Panc1 (cell line): ENCODE measurements at regions not wholly inside any gene's neighbourhood (a gene's known extent, or its start where the extent isn't known, plus 50 kb on each side); places are given as distances from the start of the nearest gene placed in this dataset.
"Not testable (repeated sequence)": the region's sequence is repeated elsewhere in the genome, so short reads cannot be mapped to it uniquely, and the experiment has no call there.

ENCODE experiments used
- ATAC-seq: fragments of 200-7000 bp; cut with Tn5 transposase; 2 replicates; pipeline ENCODE4 v1.9.1; 2020; ENCODE audit warnings: mild to moderate bottlenecking, moderate library complexity
- BruUV-seq: library from RNA; stranded (reverse); fragments of 400-500 nt; replicated peaks from 2 replicates; lab custom pipeline; 2021; lab: Mats Ljungman, UMichigan
- CTCF ChIA-PET: fragments of 300-600 bp; sonication (Branson Sonifier 250); formaldehyde crosslinking; loops from one replicate; lab custom pipeline; 2022; ENCODE audit warnings: antibody characterized with exemption; lab: Charles Lee
- POLR2A ChIA-PET: fragments of 300-600 bp; sonication (Branson Sonifier 250); formaldehyde crosslinking; loops from one replicate; lab custom pipeline; 2022; ENCODE audit warnings: antibody characterized with exemption; lab: Charles Lee
- DNase-seq: peaks from one replicate; pipeline ENCODE4 v3.0.0-alpha.2; 2010; ENCODE audit warnings: low read depth, low spot score
- H3K27ac ChIP-seq: 2 replicates; pipeline ENCODE4 v1.5.1; 2011; ENCODE audit warnings: mild to moderate bottlenecking, low read length, inconsistent platforms
- H3K27me3 ChIP-seq: fragments of 200-500 bp; sonication (Bioruptor generic); 2 replicates; pipeline ENCODE4 v1.6.0; 2014; ENCODE audit warnings: low read length, inconsistent platforms; ENCODE audit not compliant: control insufficient read depth, insufficient read depth
- H3K36me3 ChIP-seq: fragments of 200-500 bp; sonication (Bioruptor generic); 2 replicates; pipeline ENCODE4 v1.5.1; 2014; ENCODE audit warnings: inconsistent platforms, mild to moderate bottlenecking, low read length, moderate library complexity; ENCODE audit not compliant: control insufficient read depth, insufficient read depth
- H3K4me1 ChIP-seq: 2 replicates; pipeline ENCODE4 v1.5.1; 2011; ENCODE audit warnings: inconsistent platforms, mild to moderate bottlenecking, low read length, moderate library complexity; ENCODE audit not compliant: control insufficient read depth, insufficient read depth
- H3K4me3 ChIP-seq, 2 experiments: 2 replicates each; pipeline ENCODE4 v1.5.1; 2011 to 2012; ENCODE audit warnings: low read depth in 2 of 2, low read length in 2 of 2, mild to moderate bottlenecking in 2 of 2, inconsistent platforms in 1 of 2, moderate library complexity in 1 of 2
- H3K9me3 ChIP-seq: fragments of 200-500 bp; sonication (Bioruptor generic); 2 replicates; pipeline ENCODE4 v1.5.1; 2014; ENCODE audit warnings: low read depth, mild to moderate bottlenecking, inconsistent platforms, low read length, moderate library complexity; ENCODE audit not compliant: control insufficient read depth, insufficient read depth
- CTCF ChIP-seq: fragments of 450-650 bp; IDR thresholded peaks from 2 replicates; pipeline ENCODE4 v1.5.1; 2017; ENCODE audit warnings: mild to moderate bottlenecking
- POLR2AphosphoS5 ChIP-seq: IDR thresholded peaks from 2 replicates; pipeline ENCODE4 v1.6.1; 2012; ENCODE audit warnings: mild to moderate bottlenecking, low read depth, low read length, moderate library complexity
- SIN3A ChIP-seq: IDR thresholded peaks from 2 replicates; pipeline ENCODE4 v1.6.1; 2012; ENCODE audit warnings: low read depth, mild to moderate bottlenecking, low read length, moderate library complexity, borderline replicate concordance; ENCODE audit not compliant: insufficient read depth
- TCF7L2 ChIP-seq: IDR thresholded peaks from 2 replicates; pipeline ENCODE4 v1.6.1; 2011; ENCODE audit warnings: mild to moderate bottlenecking, low read depth, low read length, inconsistent platforms
- in situ Hi-C: cut with HindIII; loops from 2 replicates; pipeline ENCODE4 v1.10.0; 2016; ENCODE audit warnings: low sequenced_read_pairs, low pct_unique_long_range_greater_than_20kb
- intact Hi-C: fragments of 100-400 bp; cut with micrococcal nuclease; formaldehyde crosslinking; loops from one replicate; pipeline ENCODE4 v1.10.0; 2022; ENCODE audit not compliant: unreplicated experiment
- TF ChIP-seq, protein P1 (sequence below), 2 experiments: IDR thresholded peaks; 2 replicates each; pipeline ENCODE4 v1.6.1; 2011 to 2012; ENCODE audit warnings: low read depth in 2 of 2, control low read depth in 1 of 2, low read length in 1 of 2, mild to moderate bottlenecking in 1 of 2, moderate library complexity in 1 of 2; ENCODE audit not compliant: insufficient read depth in 1 of 2

DNA sequence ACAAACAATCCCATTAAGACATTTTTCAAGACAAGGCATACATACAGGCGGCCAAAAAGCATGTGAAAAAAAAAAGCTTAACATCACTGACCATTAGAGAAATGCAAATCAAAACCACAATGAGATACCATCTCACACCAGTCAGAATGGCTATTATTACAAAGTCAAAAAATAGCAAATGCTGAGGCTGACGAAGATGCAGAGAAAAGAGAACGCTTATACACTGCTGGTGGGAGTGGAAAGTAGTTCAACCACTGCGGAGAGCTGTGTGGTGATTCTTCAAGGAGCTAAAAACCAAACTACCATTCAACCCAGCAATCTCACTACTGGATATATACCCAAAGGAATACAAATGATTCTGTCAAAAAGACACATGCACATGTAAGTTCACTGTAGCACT, 216.7 kb downstream of the FOXG1 start:
- Histone ChIP-seq H3K4me3 (no peak overlapping the region), H3K27ac (no peak overlapping the region), H3K4me1 (no peaks in the 10 kb centered on the region), H3K36me3 (no peaks in the 10 kb centered on the region), H3K27me3 (no peaks in the 10 kb centered on the region), H3K9me3 (no peaks in the 10 kb centered on the region)
- intact Hi-C loops (no loop called here), in situ Hi-C loops (no loop called here)
- ATAC-seq (no peak), DNase-seq (no peak)
- TF ChIP-seq, protein P1, sequence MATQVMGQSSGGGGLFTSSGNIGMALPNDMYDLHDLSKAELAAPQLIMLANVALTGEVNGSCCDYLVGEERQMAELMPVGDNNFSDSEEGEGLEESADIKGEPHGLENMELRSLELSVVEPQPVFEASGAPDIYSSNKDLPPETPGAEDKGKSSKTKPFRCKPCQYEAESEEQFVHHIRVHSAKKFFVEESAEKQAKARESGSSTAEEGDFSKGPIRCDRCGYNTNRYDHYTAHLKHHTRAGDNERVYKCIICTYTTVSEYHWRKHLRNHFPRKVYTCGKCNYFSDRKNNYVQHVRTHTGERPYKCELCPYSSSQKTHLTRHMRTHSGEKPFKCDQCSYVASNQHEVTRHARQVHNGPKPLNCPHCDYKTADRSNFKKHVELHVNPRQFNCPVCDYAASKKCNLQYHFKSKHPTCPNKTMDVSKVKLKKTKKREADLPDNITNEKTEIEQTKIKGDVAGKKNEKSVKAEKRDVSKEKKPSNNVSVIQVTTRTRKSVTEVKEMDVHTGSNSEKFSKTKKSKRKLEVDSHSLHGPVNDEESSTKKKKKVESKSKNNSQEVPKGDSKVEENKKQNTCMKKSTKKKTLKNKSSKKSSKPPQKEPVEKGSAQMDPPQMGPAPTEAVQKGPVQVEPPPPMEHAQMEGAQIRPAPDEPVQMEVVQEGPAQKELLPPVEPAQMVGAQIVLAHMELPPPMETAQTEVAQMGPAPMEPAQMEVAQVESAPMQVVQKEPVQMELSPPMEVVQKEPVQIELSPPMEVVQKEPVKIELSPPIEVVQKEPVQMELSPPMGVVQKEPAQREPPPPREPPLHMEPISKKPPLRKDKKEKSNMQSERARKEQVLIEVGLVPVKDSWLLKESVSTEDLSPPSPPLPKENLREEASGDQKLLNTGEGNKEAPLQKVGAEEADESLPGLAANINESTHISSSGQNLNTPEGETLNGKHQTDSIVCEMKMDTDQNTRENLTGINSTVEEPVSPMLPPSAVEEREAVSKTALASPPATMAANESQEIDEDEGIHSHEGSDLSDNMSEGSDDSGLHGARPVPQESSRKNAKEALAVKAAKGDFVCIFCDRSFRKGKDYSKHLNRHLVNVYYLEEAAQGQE (IDR thresholded peaks at IDR 0.05; ENCODE audit: insufficient read depth in 1 of 2, low read depth in 2 of 2, low read length in 1 of 2), result no peak
- TF ChIP-seq CTCF (no peak), POLR2AphosphoS5 (no peak), SIN3A (no peak), TCF7L2 (no peak)
- ChIA-PET CTCF (no interaction called here), POLR2A (no interaction called here)
- BruUV-seq, result no TSS peak

DNA sequence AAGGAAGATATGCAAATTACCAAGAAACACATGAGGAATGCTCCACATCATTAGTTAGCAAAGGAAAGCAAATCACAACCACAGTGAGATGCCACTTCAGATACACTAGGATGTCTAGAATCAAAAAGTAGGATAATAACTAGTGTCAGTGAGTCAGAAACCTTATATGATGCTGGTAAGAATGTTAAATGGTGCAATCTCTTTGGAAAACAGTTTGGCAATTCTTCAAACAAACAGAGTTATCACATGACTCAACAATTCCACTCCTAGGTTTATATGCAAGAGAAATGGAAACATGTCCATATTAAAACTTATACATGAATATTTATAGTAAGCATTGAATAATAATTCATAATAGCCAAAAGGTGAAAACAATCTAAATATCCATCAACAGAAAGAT, 220.9 kb downstream of the FOXG1 start:
- H3K36me3 ChIP-seq, result no peaks in the 10 kb centered on the region
- intact Hi-C loops (no loop called here), in situ Hi-C loops (no loop called here)
- POLR2A ChIA-PET, result no interaction called here
- H3K4me3 ChIP-seq, result no peak overlapping the region
- H3K27me3 ChIP-seq, result no peaks in the 10 kb centered on the region
- no TSS peak for BruUV-seq
- no peak overlapping the region for H3K27ac ChIP-seq
- TF ChIP-seq, protein P1 (IDR thresholded peaks at IDR 0.05; ENCODE audit: insufficient read depth in 1 of 2, low read depth in 2 of 2, low read length in 1 of 2), result no peak
- no peak for TF ChIP-seq POLR2AphosphoS5
- no peak for TF ChIP-seq SIN3A
- TF ChIP-seq TCF7L2, result no peak
- no peak for TF ChIP-seq CTCF
- no peaks in the 10 kb centered on the region for H3K4me1 ChIP-seq
- CTCF ChIA-PET, result no interaction called here
- no peaks in the 10 kb centered on the region for H3K9me3 ChIP-seq
- ATAC-seq (no peak), DNase-seq (no peak)

DNA sequence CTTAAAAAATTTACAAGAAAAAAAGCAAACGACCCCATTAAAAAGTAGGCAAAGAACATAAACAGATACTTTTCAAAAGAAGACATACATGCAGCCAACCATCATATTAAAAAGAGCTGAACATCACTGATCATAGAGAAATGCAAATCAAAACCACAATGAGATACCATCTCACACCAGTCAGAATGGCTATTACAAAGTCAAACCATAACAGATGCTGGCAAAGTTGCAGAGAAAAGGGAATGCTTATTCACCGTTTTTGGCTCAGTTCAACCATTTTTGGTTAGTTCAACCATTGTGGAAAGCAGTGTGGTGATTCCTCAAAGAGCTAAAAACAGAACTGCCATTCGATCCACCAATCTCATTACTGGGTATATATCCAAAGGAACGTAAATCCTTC, 230.6 kb downstream of the FOXG1 start:
- DNase-seq, H3K36me3 ChIP-seq, POLR2A ChIA-PET, intact Hi-C loops, CTCF ChIA-PET, ATAC-seq, BruUV-seq, in situ Hi-C loops, H3K9me3 ChIP-seq, H3K27me3 ChIP-seq, H3K27ac ChIP-seq, H3K4me3 ChIP-seq, H3K4me1 ChIP-seq: not testable (repeated sequence)
